Right lung (tissue), 2 donors: ENCODE measurements at regions not wholly inside any gene's neighbourhood (a gene's known extent, or its start where the extent isn't known, plus 50 kb on each side); places are given as distances from the start of the nearest gene placed in this dataset.
"Not testable (repeated sequence)": the region's sequence is repeated elsewhere in the genome, so short reads cannot be mapped to it uniquely, and the experiment has no call there.

Experiments used
- DNase-seq, 2 donors: peaks; one replicate each; pipeline ENCODE4 v3.0.0-alpha.2; 2013

DNA sequence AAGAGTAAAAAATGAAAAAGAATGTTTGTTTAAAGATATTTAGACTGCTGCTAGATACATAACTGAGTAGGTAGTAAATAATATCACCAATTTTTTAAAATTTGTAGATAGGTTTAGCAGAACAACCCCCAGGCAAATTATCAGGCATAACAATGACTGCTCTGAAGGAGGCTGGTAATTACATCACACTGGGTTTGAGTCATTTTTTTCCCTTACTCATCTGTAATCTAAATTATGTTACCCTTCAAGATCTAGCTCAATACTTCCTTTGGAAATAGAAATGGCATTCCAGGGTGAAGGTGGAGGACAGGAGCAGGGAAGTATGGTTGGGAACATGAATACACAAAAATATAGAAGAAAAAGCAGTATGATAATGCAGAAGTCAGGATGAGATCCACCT lies 431.6 kb upstream of the MAOA start:
- DNase-seq = no peak

DNA sequence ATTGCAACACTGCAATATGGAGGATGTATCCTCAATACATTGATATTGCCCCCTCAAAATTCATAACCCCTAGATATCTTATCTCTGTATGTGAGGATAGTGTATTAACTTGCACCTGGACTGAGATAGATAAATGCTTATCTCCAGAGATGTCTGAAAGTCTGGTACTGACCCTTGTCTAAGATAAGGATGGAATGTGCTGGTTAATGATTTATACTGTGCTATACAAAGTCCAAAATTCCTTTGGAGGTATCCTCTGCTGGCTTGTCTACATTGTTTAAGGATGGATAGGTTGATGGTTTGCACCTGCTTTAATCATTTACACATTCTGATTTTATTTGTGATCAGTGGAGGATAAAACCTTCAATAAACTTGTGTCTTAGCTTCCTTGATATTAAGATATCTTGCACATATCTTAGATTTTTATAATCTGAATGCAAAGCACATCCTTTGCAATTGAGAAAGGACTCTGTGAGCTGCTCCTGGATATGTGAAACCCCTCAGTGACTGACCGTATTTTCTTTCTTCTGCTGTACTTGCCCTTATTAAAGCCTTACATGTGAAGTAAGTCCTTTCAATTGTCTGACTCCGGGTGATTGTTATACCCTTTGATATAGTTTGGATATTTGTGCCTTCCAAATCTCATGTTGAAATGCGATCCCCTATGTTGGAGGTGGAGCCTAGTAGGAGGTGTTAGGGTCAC lies 430.3 kb upstream of the MAOA start:
- no peak for DNase-seq

DNA sequence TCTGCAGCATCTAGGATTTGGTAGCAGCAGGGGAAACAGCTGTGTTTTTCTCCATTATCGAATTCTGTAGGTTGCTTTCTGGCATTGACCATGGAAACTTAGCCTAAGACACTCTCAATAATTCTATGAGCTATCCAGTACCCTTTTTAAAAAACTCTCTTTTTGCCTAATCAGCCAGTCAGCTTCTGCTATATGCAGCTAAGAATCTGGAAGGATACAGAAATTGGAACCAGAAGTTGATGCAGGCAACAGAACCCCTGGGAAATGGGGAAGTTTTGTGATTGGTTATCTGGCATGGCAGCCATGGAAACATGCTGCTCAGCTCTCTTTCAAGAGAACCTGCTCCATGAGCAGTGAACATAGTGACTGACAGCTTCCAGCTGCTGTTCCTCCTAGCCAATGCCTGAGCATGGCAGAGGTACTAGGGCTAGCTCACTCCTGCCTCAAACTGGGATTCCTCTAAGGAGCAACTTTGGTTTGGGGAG lies 417.6 kb upstream of the MAOA start:
- DNase-seq = no peak

DNA sequence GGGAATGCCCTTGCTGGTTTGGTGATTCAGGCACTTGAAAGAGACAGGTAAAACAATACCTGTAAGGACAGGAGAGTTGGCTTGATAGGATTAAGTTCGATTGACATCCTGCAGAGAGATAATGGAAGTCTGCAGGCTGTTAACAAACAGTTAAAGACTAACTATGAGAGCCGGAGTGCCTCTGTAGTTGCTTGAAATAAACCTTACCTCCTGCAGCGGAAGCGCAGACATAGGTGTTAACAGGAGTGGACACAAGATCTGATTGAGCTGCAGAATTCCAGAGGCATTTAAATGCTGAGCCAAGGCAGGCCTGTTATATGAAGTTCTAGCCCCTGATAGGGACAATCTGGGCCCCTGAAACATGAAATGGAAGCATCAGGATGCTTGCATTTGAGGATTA lies 416.7 kb upstream of the MAOA start:
- no peak for DNase-seq

DNA sequence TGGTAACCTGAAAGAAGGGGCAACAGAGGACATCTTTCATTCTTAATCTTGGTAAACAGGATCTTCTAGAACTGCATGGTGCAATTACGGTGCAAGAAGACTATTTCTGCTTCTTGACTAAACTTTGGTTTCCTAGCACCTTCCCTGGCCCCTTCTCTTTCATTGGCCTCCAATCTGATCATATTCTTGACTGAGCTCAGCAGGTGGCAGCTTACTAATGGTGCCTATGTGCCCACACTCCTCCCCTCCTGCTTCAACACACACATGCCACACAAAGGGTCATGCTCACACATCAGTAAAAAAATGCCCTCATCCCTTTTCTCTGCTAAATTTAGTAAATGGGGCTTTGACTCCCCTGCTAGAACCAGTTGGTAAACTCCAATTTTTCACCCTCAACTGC lies 400.5 kb upstream of the MAOA start:
- DNase-seq = no peak

DNA sequence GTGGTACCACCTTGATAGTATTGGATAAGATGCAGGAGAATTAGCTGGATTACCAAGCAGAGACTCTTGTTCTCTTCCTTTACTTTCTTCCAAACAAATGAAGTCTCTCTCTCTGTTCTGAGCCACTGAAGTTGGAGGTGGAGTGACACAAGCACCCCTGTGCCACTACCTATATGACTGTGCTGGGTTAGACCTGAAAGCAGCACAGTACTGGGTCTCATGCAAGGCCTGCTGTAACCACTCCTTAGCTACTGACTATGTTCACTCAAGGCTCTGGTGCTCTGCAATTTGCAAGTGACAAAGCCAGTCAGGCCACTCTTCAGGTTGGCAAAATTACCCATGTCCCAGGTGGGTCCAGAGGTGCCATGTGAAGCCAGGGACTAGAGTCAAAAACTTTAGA lies 389.6 kb upstream of the MAOA start:
- no peak for DNase-seq

DNA sequence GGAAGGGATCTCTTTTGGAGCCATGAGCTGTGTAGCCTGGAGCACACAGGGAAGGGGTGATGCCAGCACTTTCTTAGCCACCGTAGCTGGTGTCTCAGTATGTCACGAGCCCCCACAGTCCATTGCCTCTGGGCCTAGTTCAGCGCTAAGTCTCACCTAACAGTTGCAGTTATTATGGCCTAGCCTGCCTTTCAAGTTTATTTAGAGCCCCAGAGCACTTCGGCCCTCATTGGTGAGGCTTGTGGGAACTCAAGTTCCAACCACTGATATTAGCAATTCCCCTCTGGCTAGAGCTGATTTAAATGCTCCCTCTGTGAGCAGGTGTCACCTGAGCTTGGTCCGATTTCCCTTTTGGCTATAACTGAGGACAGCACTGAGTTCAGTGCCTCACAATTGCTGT lies 388.4 kb upstream of the MAOA start:
- no peak for DNase-seq

DNA sequence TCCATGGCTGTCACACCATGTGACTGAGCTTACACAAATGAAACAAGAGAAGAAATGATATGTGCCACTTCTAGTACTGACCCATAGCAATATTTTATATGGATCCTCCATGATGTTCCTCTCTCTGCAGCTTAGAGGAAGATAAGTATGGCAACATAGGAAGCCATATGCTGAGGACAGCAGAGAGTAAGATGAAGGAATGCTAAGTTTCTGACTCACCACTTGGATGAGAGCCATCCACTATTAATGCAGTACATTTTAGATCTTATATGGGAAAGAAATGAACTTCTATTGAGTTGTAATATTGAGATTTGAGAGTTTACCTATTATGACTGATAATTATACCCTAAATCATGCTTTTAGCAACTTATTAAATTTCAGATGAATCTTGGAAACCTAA lies 386.9 kb upstream of the MAOA start:
- DNase-seq = no peak

DNA sequence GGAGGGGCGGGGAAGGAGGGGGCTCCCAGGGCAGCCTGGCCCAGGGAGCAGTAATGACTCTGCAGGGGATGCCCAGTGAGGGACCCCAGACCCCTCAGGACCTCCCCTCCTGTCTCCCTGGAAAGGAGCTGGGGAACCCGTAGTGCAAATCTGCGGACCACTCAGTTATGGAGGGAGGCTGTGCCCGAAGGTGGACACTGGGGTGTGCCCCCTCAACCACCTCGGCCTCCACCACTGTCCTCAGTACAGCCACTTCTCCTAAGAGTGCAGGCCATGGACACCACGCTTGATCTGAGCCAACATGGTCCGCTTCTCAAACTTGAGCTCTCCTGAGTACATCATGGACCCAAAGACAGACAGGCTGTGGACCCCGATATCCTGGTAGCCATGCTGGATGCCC lies 378.2 kb upstream of the MAOA start:
- no peak for DNase-seq

DNA sequence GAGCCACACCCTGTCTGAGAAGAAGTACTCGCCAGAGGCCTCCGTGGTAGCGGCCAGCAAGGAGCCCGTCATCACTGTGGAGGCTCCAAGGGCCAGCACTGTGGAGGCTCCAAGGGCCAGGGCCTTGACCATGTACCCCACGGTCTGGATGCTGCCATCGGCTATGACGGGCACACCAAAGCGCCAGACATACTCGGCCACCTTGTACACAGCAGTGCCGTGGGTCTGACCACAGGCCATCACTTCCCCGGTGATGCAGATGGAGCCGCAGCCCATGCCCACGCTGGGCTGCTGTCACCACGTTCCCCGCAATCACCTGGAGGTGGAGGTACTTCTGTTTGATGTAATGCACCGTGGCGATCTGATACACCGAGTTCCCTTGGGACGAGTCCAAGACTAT lies 377.7 kb upstream of the MAOA start:
- no peak for DNase-seq

DNA sequence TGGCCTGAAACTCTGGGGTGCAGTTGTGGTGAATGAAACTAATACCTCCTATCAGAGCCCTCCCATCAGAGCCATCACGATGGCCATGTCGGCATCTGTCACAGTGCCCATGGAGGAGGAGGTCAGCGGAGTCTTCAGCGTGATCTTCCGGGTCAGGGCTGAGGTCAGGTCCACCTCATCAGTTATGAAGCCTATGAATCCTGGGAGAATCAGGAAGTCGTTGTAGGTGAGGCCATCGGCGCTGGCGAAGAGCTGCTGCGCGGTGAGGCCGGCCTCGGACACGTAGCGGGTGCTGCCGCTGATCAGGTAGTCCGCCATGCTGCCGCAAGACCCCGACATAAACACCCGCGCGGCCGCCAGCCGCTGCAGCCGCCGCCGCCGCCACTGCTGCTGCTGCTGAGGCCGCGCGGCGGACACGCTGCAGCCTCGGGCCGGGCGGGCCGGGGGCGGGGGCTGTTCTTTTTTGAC lies 376.7 kb upstream of the MAOA start:
- no peak for DNase-seq

DNA sequence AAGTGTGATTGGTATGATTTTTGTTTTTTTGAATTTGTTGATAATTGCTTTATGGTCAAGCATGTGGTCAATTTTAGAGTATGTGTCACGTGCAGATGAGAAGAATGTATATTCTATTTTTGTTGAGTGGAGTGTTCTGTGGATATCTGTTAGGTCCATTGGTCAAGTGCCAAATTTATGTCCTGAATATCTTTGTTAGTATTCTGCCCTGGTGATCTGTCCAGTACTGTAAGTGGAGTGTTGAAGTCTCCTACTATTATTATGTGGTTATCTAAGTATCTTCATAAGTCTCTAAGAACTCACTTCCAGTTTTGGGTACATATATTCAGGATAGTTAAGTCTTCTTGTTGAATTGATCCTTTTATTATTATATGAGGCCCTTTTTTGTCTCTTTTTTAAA lies 372.9 kb upstream of the MAOA start:
- no peak for DNase-seq

DNA sequence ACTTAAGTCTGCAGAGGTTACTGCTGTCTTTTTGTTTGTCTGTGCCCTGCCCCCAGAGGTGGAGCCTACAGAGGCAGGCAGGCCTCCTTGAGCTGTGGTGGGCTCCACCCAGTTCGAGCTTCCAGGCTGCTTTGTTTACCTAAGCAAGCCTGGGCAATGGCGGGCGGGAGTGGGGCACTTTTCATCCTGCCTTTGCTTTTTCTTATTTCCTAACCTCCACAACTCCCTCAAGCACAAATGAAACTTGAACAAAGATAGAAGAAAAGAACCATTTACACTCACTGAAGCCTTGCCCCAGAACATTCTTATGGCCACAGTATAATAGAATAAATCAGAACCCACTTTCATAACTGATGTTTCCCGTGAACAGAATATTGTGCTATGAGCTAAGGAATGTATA lies 344.5 kb upstream of the MAOA start:
- not testable (repeated sequence) for DNase-seq

DNA sequence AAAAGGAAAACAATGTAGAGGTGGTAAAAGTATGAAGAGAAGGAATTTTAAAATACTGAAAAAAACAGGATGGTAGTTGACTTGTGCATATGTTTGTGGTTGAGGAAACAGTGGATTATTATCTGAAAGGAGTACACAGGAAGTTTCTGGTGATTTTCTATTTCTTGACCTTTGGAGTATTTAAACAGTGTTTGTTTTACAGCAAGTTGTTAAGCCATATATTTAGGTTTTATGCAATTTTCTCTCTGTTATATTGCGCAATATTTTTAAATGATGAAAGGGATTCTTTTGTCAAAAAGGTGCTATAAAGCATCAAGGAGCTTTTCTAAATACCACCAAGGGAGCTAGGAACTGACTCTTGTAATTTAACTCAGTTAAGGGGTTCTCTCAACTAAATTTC lies 343.1 kb upstream of the MAOA start:
- no peak for DNase-seq

DNA sequence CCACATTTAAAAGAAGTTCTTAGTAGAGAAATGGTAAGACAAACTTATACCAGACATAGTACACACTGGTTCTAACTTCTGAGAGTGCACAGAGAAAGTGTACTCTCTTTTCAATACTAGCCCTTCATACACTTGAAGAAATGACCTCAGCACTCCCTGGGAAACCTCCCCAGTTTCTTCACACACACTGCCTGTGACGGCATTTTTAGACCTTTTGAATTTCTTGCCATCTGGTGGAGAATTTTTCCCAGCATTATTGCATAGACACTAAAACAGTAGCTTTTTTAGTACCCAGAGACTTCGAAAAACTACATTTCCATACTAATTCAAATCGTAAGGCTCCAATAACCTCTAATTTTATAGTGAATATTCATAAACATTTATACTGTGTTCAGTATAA lies 341.6 kb upstream of the MAOA start:
- DNase-seq = no peak

DNA sequence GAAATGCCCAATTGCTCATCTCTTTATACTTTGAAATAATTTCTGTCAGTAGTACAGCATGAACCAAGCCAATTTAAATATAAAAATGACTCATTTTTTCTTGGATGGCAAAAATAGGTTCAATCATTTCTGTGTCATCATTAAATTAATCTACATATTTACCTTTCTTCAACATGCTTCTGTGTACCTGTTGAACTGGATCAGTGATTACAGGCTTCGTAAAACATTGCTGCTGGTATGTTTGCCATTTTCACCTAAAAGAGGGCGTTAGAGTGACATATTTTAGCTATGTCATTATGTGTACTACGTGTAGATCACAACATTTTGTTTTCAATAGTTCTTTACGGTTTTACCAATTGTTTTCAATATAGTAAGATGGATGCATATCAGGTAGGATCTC lies 340.5 kb upstream of the MAOA start:
- no peak for DNase-seq

DNA sequence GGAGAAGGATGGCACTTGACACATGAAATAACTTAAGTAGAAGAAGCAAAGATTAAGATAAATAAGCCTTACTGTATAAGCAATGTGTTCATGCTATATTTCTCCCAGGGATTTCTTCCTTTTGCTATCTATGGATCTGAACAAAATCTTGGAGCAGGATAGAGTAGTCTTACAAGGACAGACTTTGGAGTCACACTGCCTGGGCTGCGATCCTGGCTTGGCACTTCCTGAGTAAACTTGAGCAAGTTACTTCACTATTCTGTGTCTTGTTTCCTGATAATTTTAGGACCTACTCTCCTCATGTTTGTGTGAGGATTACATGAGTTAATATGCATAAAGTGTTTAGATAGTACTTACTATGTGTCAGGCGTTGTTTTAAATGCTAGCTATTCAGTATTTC lies 340.0 kb upstream of the MAOA start:
- DNase-seq = no peak

DNA sequence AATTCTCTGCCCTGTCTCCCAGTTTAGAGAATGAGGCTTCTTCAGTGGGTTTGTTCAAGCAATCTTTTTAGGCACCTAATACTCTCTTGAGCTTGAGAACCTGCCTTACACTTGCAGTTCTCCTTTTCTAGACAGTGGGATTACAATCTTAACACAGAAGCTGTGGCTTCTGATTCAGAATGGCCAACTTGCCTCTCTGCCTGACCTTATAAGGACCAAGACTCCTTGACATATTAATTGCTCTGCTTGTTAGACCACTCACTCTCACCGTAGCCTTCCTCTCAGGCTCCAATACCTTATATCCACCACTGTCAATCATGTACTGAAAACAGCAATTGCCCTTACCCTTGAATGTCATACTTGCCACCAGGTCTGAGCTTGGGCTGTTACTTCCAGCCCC lies 338.7 kb upstream of the MAOA start:
- no peak for DNase-seq

DNA sequence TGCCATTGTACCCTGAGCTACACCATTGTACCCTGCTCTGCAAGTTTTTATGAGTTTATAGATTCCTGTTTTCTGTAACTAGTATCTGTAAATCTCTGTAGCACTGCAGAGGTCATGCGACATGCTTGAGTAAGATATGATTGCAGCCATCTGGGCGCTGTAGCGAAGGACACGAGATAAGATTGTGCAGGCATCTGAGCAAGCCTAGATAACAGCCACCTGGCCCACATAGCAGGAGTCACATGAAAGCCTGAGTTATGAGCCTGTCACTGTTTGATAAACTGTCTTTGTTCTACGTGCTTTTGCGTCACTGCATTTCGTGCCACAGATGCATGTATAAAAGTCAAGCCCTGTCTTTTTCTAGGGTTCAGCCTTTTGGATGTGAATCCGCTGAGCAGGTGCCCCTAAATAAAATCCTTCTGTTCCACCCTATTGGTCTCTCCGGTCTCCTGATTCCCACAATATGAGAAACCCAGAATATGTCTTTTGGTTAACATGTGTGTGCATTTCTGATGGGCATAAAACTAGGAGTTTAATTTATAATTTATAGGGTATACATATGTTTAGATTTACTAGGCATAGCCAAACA lies 327.6 kb upstream of the MAOA start:
- no peak for DNase-seq

DNA sequence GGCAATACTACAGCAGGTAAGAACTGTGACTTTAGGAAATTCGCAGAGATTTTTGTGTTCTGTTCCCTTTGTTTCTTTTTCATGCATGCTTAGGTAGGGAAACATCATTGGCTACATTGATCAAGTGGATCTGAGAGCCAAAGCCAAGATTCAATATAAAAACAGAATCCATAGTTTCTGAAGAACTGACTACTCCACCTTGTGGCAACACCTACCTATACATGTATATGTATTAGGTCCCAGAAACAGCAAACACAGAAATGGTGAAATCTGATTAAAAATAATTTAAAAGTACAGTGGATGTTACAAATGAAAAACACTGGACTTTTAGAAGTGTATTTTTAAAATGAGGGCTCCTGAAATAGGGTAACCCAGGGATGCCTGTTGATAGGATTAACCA lies 322.6 kb upstream of the MAOA start:
- DNase-seq = no peak

DNA sequence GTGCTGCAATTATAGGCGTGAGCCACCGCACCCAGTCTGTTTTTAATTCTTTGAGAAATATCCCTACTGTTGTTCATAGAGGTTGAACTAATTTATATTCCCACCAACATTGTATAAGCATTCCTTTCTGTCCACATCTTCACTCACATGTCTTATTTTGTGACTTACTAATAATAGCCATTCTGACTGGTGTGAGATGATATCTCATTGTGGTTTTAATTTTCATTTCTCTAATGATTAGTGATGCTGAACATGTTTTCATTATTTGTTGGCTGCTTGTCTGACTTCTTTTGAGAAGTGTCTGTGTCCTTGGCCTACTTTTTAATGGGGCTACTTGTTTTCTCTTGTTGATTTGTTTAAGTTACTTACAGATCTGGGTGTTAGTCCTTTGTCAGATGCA lies 310.9 kb upstream of the MAOA start:
- no peak for DNase-seq

DNA sequence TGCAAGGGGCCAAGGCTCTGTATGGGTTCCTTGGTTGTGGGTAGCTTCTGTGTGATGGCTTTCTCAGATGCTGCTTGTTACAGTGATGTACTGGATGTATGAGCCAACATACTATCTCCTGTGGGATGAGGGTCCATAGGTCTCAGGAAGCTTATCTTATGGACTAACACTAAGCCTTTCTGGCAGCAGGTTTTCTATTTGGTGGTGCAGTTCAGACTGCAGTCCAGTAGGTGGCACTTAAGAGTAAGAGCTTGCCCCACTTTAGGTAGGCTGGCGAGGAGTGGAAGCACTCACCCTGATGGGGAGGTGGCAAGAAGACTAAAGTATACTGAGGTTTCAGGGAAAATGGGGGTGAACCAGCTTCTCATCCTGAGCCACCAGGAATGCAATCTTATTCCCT lies 306.7 kb upstream of the MAOA start:
- no peak for DNase-seq

DNA sequence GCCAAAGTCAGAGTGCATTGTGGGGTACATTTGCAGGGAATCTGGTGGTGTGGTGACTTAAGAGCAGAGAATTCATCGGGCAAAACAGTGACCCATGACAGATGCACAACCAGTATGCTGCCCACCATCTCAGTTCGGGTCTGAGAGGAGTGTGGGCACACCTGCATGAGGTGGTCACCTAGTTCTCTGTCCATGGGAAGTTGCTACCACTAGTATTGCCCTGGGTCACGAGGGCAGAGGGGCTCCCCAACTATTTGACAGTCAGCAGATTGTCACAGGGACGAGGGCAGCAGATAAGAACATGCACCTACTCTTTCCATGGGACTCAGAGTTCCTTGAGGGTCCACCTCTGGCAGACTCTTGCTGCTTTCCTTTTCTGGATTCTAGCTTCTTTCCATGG lies 305.2 kb upstream of the MAOA start:
- DNase-seq = no peak

DNA sequence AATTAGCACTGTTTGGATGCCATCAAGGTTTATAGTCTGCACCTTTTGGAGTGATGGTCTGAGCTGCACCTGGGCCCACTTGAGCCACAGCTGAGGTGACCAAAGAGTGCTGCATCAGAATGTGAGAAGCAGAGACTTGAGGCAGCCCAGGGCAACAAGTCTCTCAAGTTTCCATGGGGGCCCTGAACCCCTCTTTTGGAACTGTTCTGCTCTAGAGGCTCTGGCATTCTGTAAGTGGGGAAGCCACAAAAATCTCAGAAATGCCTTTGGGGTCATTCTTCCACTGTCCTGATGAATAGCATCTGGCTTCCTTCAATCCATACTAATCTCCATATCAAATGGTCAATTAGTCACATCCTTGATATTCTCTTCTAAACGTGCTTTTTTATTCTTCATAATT lies 298.4 kb upstream of the MAOA start:
- no peak for DNase-seq
